ENCODE measurements at regions not wholly inside any gene's neighbourhood (a gene's known extent, or its start where the extent isn't known, plus 50 kb on each side); places are given as distances from the start of the nearest gene placed in this dataset.

DNA sequence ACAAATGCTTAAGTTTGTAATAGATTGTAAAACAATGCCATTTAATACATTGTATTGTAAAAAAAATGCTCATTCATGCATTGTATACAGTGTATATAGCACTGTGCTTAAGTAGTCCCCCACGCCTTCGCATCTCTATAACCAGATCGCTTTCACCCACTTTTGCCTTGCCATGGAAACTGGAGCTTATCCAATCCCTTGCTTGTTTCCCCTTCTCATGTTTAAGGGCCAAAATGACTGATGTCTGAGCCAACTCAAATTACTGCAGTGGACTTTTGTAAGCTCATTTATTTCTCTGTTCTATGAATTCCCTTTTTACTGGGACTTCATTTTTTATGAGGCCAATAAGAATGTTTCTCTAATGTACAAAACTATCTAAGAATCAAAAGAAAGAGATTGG is 730.9 kb upstream of the GJE1 start:
- TF ChIP-seq, protein P1, sequence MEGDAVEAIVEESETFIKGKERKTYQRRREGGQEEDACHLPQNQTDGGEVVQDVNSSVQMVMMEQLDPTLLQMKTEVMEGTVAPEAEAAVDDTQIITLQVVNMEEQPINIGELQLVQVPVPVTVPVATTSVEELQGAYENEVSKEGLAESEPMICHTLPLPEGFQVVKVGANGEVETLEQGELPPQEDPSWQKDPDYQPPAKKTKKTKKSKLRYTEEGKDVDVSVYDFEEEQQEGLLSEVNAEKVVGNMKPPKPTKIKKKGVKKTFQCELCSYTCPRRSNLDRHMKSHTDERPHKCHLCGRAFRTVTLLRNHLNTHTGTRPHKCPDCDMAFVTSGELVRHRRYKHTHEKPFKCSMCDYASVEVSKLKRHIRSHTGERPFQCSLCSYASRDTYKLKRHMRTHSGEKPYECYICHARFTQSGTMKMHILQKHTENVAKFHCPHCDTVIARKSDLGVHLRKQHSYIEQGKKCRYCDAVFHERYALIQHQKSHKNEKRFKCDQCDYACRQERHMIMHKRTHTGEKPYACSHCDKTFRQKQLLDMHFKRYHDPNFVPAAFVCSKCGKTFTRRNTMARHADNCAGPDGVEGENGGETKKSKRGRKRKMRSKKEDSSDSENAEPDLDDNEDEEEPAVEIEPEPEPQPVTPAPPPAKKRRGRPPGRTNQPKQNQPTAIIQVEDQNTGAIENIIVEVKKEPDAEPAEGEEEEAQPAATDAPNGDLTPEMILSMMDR (IDR thresholded peaks at IDR 0.05; ENCODE audit: unreplicated experiment in 3 of 3): no peak
- Mint-ChIP-seq H3K4me1 (peaks cover 4% of the 10 kb centered on the region), H3K27me3 (ENCODE audit: low read depth) (no peaks in the 10 kb centered on the region), H3K27ac (no peak overlapping the region), H3K36me3 (ENCODE audit: low read depth) (peaks cover 2% of the 10 kb centered on the region), H3K9me3 (peaks cover 5% of the 10 kb centered on the region), H3K4me3 (no peak overlapping the region)

DNA sequence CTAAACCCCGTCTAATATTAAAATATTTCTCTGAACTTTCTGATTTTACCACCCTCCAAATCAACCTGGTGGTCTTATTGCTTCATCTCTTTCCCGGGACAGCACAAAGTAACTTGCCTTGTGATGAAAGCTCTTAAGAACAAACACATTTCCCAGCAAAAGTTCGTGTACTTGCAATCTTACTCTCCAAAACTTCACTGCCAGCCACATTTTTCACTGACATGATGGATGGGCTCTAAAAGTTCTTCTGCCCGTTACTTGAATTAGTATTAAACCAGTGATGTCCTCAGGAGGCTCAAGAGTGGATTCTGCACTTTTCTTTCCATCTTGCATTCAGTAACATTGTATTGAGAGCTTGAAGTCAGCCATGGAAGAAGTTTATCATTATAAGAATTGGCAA is 731.6 kb upstream of the GJE1 start:
- Mint-ChIP-seq H3K4me3 (no peak overlapping the region), H3K9me3 (no peaks in the 10 kb centered on the region), H3K27me3 (ENCODE audit: low read depth) (no peaks in the 10 kb centered on the region), H3K36me3 (ENCODE audit: low read depth) (no peaks in the 10 kb centered on the region), H3K4me1 (peaks cover 4% of the 10 kb centered on the region), H3K27ac (no peak overlapping the region)
- TF ChIP-seq, protein P1 (IDR thresholded peaks at IDR 0.05; ENCODE audit: unreplicated experiment in 3 of 3): no peak

DNA sequence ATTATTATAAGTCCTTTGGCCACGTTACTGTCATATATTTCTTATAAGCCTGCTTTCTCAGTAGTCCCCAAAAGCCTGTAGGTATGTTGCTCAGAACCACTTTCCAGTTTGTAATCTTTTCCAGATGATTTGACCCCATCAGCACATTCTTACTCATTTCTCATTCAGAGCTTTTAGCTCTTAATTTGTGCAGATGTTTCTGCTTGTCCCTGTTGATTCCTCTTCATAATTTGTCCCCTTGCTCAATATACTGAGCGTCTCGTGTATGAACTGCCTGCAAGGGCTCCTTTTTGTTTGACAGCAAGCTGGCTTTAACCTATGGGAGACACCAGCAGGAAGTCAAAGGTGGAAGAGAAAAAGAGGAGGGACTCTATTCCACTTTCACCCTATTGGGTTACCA is 733.8 kb upstream of the GJE1 start:
- no peak overlapping the region for H3K27ac Mint-ChIP-seq
- H3K27me3 Mint-ChIP-seq (ENCODE audit: low read depth): no peaks in the 10 kb centered on the region
- no peak overlapping the region for H3K4me3 Mint-ChIP-seq
- TF ChIP-seq, protein P1 (IDR thresholded peaks at IDR 0.05; ENCODE audit: unreplicated experiment in 3 of 3): no peak
- H3K4me1 Mint-ChIP-seq: peaks cover 4% of the 10 kb centered on the region
- H3K36me3 Mint-ChIP-seq (ENCODE audit: low read depth): no peaks in the 10 kb centered on the region
- H3K9me3 Mint-ChIP-seq: no peaks in the 10 kb centered on the region

DNA sequence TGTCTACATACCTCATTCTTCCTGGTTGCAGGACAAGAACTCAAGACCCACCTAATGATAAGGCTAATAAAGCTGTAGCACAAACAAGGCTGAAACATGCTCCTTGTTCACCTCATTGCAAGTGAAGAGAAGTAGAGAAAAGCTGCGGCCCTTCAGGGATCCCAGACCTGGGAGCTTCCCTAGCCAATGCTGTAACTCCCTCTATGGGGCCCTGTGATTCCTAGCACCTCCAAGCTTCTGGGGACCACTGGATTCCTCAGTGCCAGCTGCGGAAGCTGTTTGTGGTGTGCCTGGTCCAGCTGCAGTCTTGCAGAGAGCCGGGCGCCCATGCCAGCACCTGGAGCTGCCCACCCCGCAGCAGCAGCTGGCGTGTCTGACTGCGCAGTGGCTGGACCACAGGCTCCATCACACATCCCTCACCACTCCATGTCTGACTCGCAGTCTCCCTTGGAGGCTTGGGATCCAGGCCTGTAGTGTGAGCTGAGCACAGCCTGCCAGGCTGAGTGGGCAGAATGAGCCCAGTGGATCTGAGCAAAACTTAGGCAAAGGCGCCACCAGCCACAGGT is 737.2 kb upstream of the GJE1 start:
- Mint-ChIP-seq H3K27me3 (ENCODE audit: low read depth) (no peaks in the 10 kb centered on the region), H3K36me3 (ENCODE audit: low read depth) (no peaks in the 10 kb centered on the region), H3K4me3 (no peak overlapping the region), H3K9me3 (no peaks in the 10 kb centered on the region), H3K27ac (no peak overlapping the region), H3K4me1 (no peaks in the 10 kb centered on the region)
- TF ChIP-seq, protein P1 (IDR thresholded peaks at IDR 0.05; ENCODE audit: unreplicated experiment in 3 of 3): no peak

DNA sequence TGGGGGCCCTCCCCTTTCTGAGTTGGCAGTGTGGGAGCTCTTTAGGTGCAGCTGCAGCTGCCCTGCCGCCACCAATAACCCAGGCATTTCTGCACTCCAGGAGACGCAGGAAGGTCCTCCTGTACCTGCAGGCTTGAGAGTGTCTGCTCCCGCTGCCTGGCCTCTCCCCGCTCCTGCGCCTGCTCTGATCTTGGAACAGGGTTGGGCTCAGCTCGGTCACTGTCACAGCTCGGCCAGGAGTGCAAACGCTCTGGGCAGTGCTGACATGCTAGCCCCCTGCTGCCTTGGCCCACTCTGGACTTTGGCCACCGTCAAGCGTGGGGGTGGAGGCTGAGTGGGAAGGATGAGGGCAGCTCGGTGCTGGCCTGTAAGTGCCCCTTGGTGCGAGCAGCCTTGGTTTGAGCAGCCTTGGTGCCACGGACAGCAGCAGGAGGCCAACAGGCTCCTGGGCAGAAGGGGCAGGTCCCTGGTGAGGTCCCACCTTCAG is 738.1 kb upstream of the GJE1 start:
- H3K27me3 Mint-ChIP-seq (ENCODE audit: low read depth): no peaks in the 10 kb centered on the region
- H3K27ac Mint-ChIP-seq: no peak overlapping the region
- H3K4me3 Mint-ChIP-seq: no peak overlapping the region
- H3K36me3 Mint-ChIP-seq (ENCODE audit: low read depth): no peaks in the 10 kb centered on the region
- H3K9me3 Mint-ChIP-seq: no peaks in the 10 kb centered on the region
- TF ChIP-seq, protein P1 (IDR thresholded peaks at IDR 0.05; ENCODE audit: unreplicated experiment in 3 of 3): no peak
- H3K4me1 Mint-ChIP-seq: no peaks in the 10 kb centered on the region

DNA sequence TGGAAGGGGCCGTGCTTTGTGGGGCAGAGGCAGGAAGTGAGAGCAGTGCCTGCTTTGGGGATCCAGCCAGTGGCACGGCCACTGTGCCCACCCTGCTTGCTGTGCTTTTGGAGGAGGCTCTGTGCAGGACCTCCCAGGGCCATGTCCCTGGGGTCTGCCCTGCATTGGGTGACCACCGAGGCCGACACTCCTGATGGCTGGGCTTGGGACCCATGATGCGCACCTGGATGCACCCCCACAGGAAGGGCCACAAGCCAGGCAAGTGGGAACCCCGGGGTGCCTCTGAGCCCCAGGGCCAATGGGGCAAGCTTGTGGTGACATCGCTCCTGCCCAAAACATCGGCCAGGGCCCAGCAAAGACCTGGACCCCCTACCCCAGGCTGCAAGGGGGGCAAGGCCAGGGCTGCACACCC is 738.6 kb upstream of the GJE1 start:
- H3K27me3 Mint-ChIP-seq (ENCODE audit: low read depth): no peaks in the 10 kb centered on the region
- H3K36me3 Mint-ChIP-seq (ENCODE audit: low read depth): no peaks in the 10 kb centered on the region
- no peaks in the 10 kb centered on the region for H3K9me3 Mint-ChIP-seq
- no peak overlapping the region for H3K27ac Mint-ChIP-seq
- TF ChIP-seq, protein P1 (IDR thresholded peaks at IDR 0.05; ENCODE audit: unreplicated experiment in 3 of 3): no peak
- no peaks in the 10 kb centered on the region for H3K4me1 Mint-ChIP-seq
- no peak overlapping the region for H3K4me3 Mint-ChIP-seq

Data from nephron (organoid).